AG09309 (cell line): ENCODE measurements at regions not wholly inside any gene's neighbourhood (a gene's known extent, or its start where the extent isn't known, plus 50 kb on each side); places are given as distances from the start of the nearest gene placed in this dataset.

Experiments used
- DNase-seq: peaks from one replicate; pipeline ENCODE4 v3.0.0-alpha.2; 2010; ENCODE audit warnings: low read depth
- H3K4me3 ChIP-seq: 2 replicates; pipeline ENCODE4 v1.5.1; 2011; ENCODE audit warnings: mild to moderate bottlenecking, low read depth, low read length, moderate library complexity; ENCODE audit not compliant: control insufficient read depth
- TF ChIP-seq, protein P1 (sequence below): IDR thresholded peaks from 2 replicates; pipeline ENCODE4 v1.5.1; 2011; ENCODE audit warnings: mild to moderate bottlenecking, low read depth, low read length, inconsistent platforms; ENCODE audit not compliant: insufficient read depth, control insufficient read depth; ENCODE audit errors: missing control alignments

DNA sequence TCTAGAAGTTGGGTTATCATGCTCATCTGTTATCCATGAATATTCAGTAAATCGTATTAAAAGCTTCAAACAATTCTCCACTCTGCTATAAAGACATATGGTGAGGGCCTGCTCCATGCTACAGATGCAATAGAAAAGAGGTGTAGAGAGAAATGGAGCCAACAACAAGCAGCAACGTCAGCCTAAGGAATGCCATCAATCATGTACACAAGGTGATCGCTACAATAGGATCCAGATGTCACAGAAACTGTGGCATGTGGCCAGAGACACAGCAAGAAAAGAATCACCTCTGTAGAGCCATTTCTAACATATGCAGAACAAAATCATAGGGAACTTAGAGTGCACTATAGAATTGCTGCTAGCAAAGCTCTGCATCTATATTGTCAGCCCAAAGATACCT lies 1188.1 kb downstream of the PCDH7 start:
- no peak overlapping the region for H3K4me3 ChIP-seq
- no peak for DNase-seq
- TF ChIP-seq, protein P1, sequence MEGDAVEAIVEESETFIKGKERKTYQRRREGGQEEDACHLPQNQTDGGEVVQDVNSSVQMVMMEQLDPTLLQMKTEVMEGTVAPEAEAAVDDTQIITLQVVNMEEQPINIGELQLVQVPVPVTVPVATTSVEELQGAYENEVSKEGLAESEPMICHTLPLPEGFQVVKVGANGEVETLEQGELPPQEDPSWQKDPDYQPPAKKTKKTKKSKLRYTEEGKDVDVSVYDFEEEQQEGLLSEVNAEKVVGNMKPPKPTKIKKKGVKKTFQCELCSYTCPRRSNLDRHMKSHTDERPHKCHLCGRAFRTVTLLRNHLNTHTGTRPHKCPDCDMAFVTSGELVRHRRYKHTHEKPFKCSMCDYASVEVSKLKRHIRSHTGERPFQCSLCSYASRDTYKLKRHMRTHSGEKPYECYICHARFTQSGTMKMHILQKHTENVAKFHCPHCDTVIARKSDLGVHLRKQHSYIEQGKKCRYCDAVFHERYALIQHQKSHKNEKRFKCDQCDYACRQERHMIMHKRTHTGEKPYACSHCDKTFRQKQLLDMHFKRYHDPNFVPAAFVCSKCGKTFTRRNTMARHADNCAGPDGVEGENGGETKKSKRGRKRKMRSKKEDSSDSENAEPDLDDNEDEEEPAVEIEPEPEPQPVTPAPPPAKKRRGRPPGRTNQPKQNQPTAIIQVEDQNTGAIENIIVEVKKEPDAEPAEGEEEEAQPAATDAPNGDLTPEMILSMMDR = no peak

DNA sequence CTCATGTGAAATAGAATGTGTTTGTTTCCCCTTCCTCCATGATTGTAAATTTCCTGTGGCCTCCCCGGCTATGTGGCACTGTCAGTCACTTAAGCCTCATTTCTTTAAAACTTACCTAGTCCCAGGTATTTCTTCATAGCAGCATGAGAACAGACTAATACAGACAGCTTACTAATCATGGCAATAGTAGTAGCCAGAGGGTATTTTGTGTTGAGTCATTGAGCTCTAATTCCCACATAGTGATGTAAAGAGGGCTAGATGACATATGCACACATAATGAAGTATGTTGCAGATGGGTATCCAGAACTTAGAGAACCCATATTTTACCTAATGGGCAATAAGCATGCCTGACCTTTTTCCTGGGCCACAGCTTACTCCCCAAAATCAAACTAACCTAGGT lies 1197.2 kb downstream of the PCDH7 start:
- DNase-seq = no peak
- TF ChIP-seq, protein P1 = no peak
- no peak overlapping the region for H3K4me3 ChIP-seq

DNA sequence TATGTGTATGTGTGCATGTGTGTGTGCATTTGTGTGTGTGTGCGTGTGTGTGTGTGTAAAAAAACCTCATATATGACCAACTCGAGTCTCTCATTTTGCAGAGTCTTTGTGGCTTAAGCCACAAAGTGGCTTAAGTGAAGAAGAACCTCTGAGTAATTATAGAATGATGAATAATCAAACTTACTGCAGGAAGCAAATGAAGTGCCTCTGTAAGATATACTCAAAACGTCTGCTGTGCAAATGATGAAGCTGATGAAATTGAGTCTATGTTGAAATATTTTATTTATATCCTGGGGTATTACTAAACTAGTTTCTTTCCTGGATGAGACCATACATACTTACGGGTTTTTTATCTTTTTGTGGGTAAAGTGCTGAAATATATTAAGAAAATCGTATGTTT lies 1198.7 kb downstream of the PCDH7 start:
- TF ChIP-seq, protein P1 = no peak
- no peak for DNase-seq

DNA sequence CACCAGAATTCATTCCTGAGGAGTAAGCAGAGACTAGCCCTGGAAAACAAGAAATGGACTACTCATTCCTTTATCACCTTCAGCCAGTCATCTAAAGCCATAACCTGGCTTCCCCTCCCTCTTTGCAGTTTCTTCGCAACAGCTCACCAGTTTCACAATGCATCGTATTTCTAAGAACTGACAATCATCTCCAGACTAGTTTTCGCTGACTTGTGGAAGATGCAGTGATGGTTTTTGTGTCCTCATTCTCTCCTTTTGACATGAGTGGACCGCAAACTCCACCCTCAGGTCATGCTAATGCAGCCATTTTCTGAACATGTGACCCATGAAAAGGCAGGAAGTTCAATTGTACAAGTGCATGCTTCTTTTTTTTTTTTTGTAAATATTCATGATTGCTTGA lies 1203.5 kb downstream of the PCDH7 start:
- no peak for DNase-seq
- no peak overlapping the region for H3K4me3 ChIP-seq
- TF ChIP-seq, protein P1 = no peak

More for the DNA sequence above, 1198.7 kb downstream of the PCDH7 start:
- H3K4me3 ChIP-seq = no peak overlapping the region

DNA sequence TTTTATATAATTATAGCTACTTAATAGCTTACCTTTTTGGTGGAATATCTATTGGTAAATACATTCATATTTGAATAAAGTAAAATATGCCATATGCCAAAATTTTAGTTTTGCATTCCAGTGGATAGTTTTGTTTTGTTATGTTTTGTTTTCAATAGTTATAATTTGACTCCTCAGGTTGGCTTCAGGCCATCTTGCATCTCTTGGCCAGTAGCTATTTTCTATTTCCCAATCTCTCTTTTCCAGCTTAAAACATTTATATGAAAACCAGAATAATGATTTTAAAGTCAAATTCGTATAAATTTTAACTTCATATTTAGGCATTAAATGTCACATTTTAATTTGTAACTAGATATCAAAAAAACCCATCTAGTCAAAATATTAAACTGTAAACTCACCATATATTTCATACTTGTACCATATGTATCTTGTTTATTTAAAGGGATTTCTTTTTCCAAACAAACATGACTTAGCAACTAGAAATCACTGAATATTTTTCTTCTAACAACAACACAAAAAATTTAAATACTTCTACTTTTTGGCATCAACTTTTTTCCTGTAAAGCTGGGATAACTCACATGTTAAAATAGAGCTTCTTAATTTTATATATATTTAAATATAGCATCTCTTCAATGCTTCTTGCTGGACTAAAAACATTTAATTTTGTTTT lies 1209.6 kb downstream of the PCDH7 start:
- TF ChIP-seq, protein P1 = no peak
- no peak overlapping the region for H3K4me3 ChIP-seq
- no peak for DNase-seq

DNA sequence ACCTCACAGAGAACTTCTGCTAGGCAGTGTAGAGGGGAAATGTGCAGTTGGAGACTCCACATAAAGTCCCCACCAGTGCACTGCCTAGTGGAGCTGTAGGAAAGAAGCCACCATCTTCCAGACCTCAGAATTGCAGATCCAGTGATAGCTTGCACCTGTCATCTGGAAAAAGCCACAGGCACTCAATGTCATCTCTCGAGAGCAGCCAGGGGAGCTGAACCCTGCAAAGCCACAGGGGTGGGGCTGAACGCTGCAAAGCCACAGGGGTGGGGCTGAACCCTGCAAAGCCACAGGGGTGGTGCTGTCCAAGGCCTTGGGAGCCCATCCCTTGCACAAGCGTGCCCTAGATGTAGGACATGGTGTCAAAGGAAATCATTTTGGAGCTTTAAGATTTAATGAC lies 1226.3 kb downstream of the PCDH7 start:
- DNase-seq = no peak
- TF ChIP-seq, protein P1 = no peak
- no peak overlapping the region for H3K4me3 ChIP-seq
